CD4-positive, alpha-beta memory T cell (primary cell): ENCODE measurements at regions not wholly inside any gene's neighbourhood (a gene's known extent, or its start where the extent isn't known, plus 50 kb on each side); places are given as distances from the start of the nearest gene placed in this dataset.
A peak's percentile ranks its signal among the peaks of the same experiment; 100 is the strongest.

Experiments
- CTCF ChIA-PET: fragments of 350-600 bp; sonication (Branson Sonifier 250); formaldehyde crosslinking; loops from one replicate; lab custom pipeline; 2021; ENCODE audit warnings: inconsistent platforms; ENCODE audit not compliant: partially characterized antibody; lab: Charles Lee
- POLR2A ChIA-PET: fragments of 350-600 bp; sonication (Branson Sonifier 250); formaldehyde crosslinking; loops from one replicate; lab custom pipeline; 2021; ENCODE audit not compliant: partially characterized antibody; lab: Charles Lee
- DNase-seq, 5 donors: peaks; one replicate each; pipeline versions ENCODE4 v3.0.0 to v3.0.0-alpha.2; 2020 to 2022; ENCODE audit warnings: mixed read lengths in 1 of 5
- H3K27ac ChIP-seq: one replicate; pipeline ENCODE4 v1.7.0; 2013; ENCODE audit warnings: low read depth, low read length
- H3K27me3 ChIP-seq: 2 replicates; pipeline ENCODE4 v1.7.0; 2013; ENCODE audit warnings: mild to moderate bottlenecking, low read length, moderate library complexity; ENCODE audit not compliant: insufficient read depth
- H3K36me3 ChIP-seq: 2 replicates; pipeline ENCODE4 v1.7.0; 2013; ENCODE audit warnings: mild to moderate bottlenecking, low read length, moderate library complexity; ENCODE audit not compliant: insufficient read depth
- H3K4me1 ChIP-seq: 2 replicates; pipeline ENCODE4 v1.7.0; 2013; ENCODE audit warnings: mild to moderate bottlenecking, low read length, moderate library complexity; ENCODE audit not compliant: insufficient read depth
- H3K4me3 ChIP-seq, 2 donors: one replicate each; pipeline ENCODE4 v1.7.0; 2013; ENCODE audit warnings: low read length in 2 of 2, mild to moderate bottlenecking in 1 of 2
- H3K9me3 ChIP-seq, 2 donors: one replicate each; pipeline ENCODE4 v1.7.0; 2013; ENCODE audit warnings: low read length in 2 of 2, control low read depth in 1 of 2; ENCODE audit not compliant: control insufficient read depth in 1 of 2
- H3K27ac Mint-ChIP-seq, 7 donors: one replicate each; pipeline ENCODE4 v1.8.0; 2020 to 2021; ENCODE audit warnings: mixed read lengths in 7 of 7, mild to moderate bottlenecking in 6 of 7, inconsistent platforms in 3 of 7, moderate library complexity in 3 of 7
- H3K27me3 Mint-ChIP-seq, 2 donors: one replicate each; pipeline ENCODE4 v1.8.0; 2020 to 2021; ENCODE audit warnings: mixed read lengths in 2 of 2
- H3K36me3 Mint-ChIP-seq, 2 donors: one replicate each; pipeline ENCODE4 v1.8.0; 2020 to 2021; ENCODE audit warnings: mixed read lengths in 2 of 2, inconsistent platforms in 1 of 2, mild to moderate bottlenecking in 1 of 2
- H3K4me1 Mint-ChIP-seq, 4 donors: one replicate each; pipeline ENCODE4 v1.8.0; 2020 to 2021; ENCODE audit warnings: mixed read lengths in 4 of 4, mild to moderate bottlenecking in 1 of 4
- H3K4me3 Mint-ChIP-seq, 8 donors: one replicate each; pipeline ENCODE4 v1.8.0; 2020 to 2021; ENCODE audit warnings: mixed read lengths in 8 of 8, mild to moderate bottlenecking in 7 of 8, moderate library complexity in 6 of 8, inconsistent platforms in 3 of 8
- H3K9me3 Mint-ChIP-seq, 8 donors: one replicate each; pipeline ENCODE4 v1.8.0; 2020 to 2021; ENCODE audit warnings: mixed read lengths in 8 of 8, mild to moderate bottlenecking in 5 of 8, inconsistent platforms in 3 of 8, moderate library complexity in 1 of 8
- intact Hi-C: fragments of 100-400 bp; cut with micrococcal nuclease; formaldehyde crosslinking; loops from one replicate; pipeline ENCODE4 v1.15.1; 2023

GRCh38 chr3:28836199-28836598 lies 444.7 kb upstream of the RBMS3 start:
- H3K4me3 Mint-ChIP-seq = no peak overlapping the region
- H3K4me3 ChIP-seq = no peak overlapping the region
- H3K27ac Mint-ChIP-seq = no peak overlapping the region
- H3K36me3 ChIP-seq = no peaks in the 10 kb centered on the region
- peaks cover 0 to 5% (median 0%) of the 10 kb centered on the region in 8 donors for H3K9me3 Mint-ChIP-seq
- POLR2A ChIA-PET = no interaction called here
- no peaks in the 10 kb centered on the region for H3K27me3 Mint-ChIP-seq
- H3K4me1 Mint-ChIP-seq = no peaks in the 10 kb centered on the region
- no peak for DNase-seq
- no peaks in the 10 kb centered on the region for H3K36me3 Mint-ChIP-seq
- intact Hi-C loops = no loop called here
- no peaks in the 10 kb centered on the region for H3K4me1 ChIP-seq
- H3K27ac ChIP-seq = no peak overlapping the region
- H3K9me3 ChIP-seq = no peaks in the 10 kb centered on the region
- no peaks in the 10 kb centered on the region for H3K27me3 ChIP-seq
- CTCF ChIA-PET = no interaction called here

DNA sequence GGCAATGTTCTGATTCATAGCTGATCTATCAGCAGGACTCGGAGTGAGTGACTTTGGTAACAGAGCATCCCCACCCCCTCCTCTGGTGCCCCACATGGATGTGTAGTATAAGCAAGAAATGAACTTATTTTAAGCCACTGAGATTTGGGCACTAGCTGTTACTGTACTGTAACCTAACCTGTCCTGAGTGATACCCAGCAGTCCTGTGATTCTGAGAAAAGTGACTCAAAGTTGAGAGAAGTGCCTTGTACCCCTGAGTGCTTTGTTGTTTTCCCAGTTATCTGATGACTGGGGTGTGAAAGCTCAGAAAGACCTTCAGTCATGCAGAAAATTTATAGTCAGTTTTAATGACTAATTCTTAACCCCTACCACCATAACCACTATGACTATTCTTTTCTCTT lies 439.9 kb upstream of the RBMS3 start:
- Mint-ChIP-seq H3K9me3 (peaks cover 0 to 1% (median 0%) of the 10 kb centered on the region in 8 donors), H3K4me1 (no peaks in the 10 kb centered on the region), H3K36me3 (no peaks in the 10 kb centered on the region), H3K27ac (no peak overlapping the region), H3K4me3 (no peak overlapping the region), H3K27me3 (no peaks in the 10 kb centered on the region)
- H3K27me3 ChIP-seq = no peaks in the 10 kb centered on the region
- no peaks in the 10 kb centered on the region for H3K4me1 ChIP-seq
- H3K27ac ChIP-seq = no peak overlapping the region
- H3K9me3 ChIP-seq = no peaks in the 10 kb centered on the region
- CTCF ChIA-PET = no interaction called here
- H3K36me3 ChIP-seq = no peaks in the 10 kb centered on the region
- intact Hi-C loops = no loop called here
- DNase-seq = no peak
- POLR2A ChIA-PET = no interaction called here
- no peak overlapping the region for H3K4me3 ChIP-seq

- Histone ChIP-seq H3K4me1 (no peaks in the 10 kb centered on the region), H3K36me3 (no peaks in the 10 kb centered on the region), H3K27ac (no peak overlapping the region), H3K27me3 (no peaks in the 10 kb centered on the region), H3K4me3 (no peak overlapping the region), H3K9me3 (no peaks in the 10 kb centered on the region)
- intact Hi-C loops = no loop called here
- Mint-ChIP-seq H3K27me3 (no peaks in the 10 kb centered on the region), H3K4me1 (no peaks in the 10 kb centered on the region), H3K36me3 (no peaks in the 10 kb centered on the region), H3K27ac (no peak overlapping the region), H3K9me3 (peaks cover 0 to 1% (median 0%) of the 10 kb centered on the region in 8 donors), H3K4me3 (no peak overlapping the region)
- no peak for DNase-seq
- POLR2A ChIA-PET = no interaction called here
- CTCF ChIA-PET = no interaction called here
Measured at GRCh38 chr3:28841441-28841840, 439.4 kb upstream of the RBMS3 start.

DNA sequence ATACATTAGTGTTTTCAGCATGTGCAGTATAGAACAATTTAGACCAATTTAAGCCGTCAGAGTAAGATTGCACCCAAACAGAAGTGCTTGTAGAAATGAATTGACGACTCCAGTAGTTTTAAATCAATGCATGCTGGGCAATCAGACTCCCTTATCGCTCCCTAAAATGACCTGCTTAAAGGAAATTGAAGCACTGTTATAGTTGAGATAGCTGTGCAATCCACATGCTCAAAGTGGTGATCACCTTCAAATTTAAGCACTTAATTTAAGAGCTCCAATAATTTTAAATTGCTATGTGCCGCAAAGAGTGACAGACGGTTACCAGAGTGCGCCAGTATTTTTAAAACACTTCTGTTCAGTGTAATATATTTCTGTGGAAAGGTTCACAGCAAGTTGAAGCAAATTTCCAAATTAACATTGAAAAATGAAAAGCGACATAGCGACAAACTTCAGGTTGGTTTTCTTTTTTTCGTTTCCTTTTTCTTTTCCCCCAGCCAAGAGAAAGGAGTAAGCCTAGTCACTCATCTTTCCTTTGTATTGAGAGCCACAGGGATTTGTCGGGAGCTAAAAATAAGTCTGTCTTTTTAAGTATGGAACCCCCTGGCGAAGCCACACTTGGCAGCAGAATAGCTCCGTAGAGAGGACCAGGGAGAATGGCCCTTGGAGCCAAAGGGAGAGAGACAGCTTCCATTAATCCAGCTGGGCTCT lies 436.4 kb upstream of the RBMS3 start:
- no peaks in the 10 kb centered on the region for H3K27me3 ChIP-seq
- no peak for DNase-seq
- ChIA-PET CTCF (no interaction called here), POLR2A (no interaction called here)
- no peak overlapping the region for H3K4me3 ChIP-seq
- Mint-ChIP-seq H3K27ac (no peak overlapping the region), H3K9me3 (peaks cover 0 to 1% (median 0%) of the 10 kb centered on the region in 8 donors), H3K27me3 (no peaks in the 10 kb centered on the region), H3K4me3 (no peak overlapping the region), H3K4me1 (no peaks in the 10 kb centered on the region), H3K36me3 (no peaks in the 10 kb centered on the region)
- no peaks in the 10 kb centered on the region for H3K9me3 ChIP-seq
- H3K36me3 ChIP-seq = no peaks in the 10 kb centered on the region
- intact Hi-C loops = no loop called here
- no peak overlapping the region for H3K27ac ChIP-seq
- H3K4me1 ChIP-seq = no peaks in the 10 kb centered on the region

DNA sequence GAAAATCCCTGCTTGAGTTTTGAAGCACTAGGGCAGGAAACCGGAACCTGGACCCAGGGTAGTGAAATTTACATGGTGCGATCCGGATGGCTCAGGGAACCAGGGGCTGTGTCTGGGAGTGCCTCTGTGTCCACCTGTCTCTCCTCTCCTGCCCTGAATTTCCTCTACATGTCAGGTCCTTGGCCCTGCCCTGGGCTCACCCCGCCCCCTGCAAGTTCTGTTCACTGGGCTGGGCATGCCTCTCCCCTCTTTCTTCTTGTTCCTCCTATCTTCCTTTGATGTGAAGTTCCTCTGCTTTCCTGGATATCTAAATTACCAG lies 435.9 kb upstream of the RBMS3 start:
- Mint-ChIP-seq H3K4me1 (no peaks in the 10 kb centered on the region), H3K27me3 (no peaks in the 10 kb centered on the region), H3K27ac (no peak overlapping the region), H3K4me3 (no peak overlapping the region), H3K9me3 (peaks cover 0 to 1% (median 0%) of the 10 kb centered on the region in 8 donors), H3K36me3 (no peaks in the 10 kb centered on the region)
- intact Hi-C loops = no loop called here
- Histone ChIP-seq H3K9me3 (no peaks in the 10 kb centered on the region), H3K27me3 (no peaks in the 10 kb centered on the region), H3K36me3 (no peaks in the 10 kb centered on the region), H3K4me3 (no peak overlapping the region), H3K4me1 (no peaks in the 10 kb centered on the region), H3K27ac (no peak overlapping the region)
- POLR2A ChIA-PET = no interaction called here
- CTCF ChIA-PET = no interaction called here
- no peak for DNase-seq

DNA sequence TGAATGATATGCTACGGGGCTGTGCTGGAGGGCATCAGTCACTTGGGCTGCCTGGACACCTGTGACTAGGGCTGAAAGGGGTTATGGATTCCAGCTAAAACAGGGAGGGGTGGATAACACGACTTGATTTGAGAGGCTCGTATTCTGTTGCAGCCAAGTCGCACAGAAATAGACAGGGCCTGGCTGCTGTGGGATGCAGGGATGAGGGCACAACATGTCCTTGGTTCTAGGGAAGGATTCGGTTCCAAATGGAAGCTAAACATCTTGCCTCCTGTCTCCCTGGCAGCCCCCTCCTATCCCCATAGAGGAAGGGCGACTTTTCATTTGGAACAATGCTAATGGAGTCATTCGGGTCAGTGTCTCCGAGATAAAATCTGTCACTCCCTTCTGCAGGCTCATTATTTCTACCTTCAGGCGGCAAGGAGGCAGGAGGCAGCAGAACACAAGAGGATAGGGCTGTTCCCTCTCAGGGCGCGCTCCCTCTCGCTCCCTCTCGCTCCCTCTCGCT lies 433.8 kb upstream of the RBMS3 start:
- H3K36me3 ChIP-seq = no peaks in the 10 kb centered on the region
- intact Hi-C loops = no loop called here
- no peaks in the 10 kb centered on the region for H3K4me1 ChIP-seq
- no peaks in the 10 kb centered on the region for H3K9me3 ChIP-seq
- Mint-ChIP-seq H3K4me3 (no peak overlapping the region), H3K36me3 (no peaks in the 10 kb centered on the region), H3K4me1 (no peaks in the 10 kb centered on the region), H3K27me3 (no peaks in the 10 kb centered on the region), H3K9me3 (peaks cover 0 to 1% (median 0%) of the 10 kb centered on the region in 8 donors), H3K27ac (peak overlapping the region in 1 of 7 donors; percentile 53)
- H3K27ac ChIP-seq = no peak overlapping the region
- POLR2A ChIA-PET = no interaction called here
- H3K4me3 ChIP-seq = no peak overlapping the region
- CTCF ChIA-PET = no interaction called here
- no peak for DNase-seq
- no peaks in the 10 kb centered on the region for H3K27me3 ChIP-seq

DNA sequence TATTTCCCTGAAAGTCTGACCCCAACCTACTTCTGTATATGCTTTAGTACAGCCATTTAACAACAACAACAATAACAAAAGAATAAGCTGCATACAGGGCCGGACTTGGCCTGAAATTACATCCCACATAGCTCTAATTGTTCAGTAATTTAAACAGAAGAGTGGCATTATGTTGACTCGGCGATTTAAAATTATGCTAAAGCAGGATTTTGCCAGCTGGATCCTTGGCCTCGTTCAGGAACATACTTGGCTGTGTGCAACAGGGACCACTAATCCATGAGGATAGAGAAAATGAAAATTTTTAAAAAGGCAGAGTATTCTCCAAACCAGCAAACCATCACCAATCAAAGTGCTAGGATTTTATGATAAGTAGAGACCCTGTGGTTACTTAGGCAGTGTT lies 433.1 kb upstream of the RBMS3 start:
- ChIA-PET CTCF (no interaction called here), POLR2A (no interaction called here)
- H3K4me1 Mint-ChIP-seq = no peaks in the 10 kb centered on the region
- Histone ChIP-seq H3K27ac (no peak overlapping the region), H3K4me1 (no peaks in the 10 kb centered on the region), H3K36me3 (no peaks in the 10 kb centered on the region), H3K9me3 (no peaks in the 10 kb centered on the region), H3K4me3 (no peak overlapping the region), H3K27me3 (no peaks in the 10 kb centered on the region)
- DNase-seq = no peak
- H3K4me3 Mint-ChIP-seq = no peak overlapping the region
- no peak overlapping the region for H3K27ac Mint-ChIP-seq
- H3K27me3 Mint-ChIP-seq = no peaks in the 10 kb centered on the region
- peaks cover 0 to 1% (median 0%) of the 10 kb centered on the region in 8 donors for H3K9me3 Mint-ChIP-seq
- intact Hi-C loops = no loop called here
- no peaks in the 10 kb centered on the region for H3K36me3 Mint-ChIP-seq
